GM23248 (cell line): ENCODE measurements at regions not wholly inside any gene's neighbourhood (a gene's known extent, or its start where the extent isn't known, plus 50 kb on each side); places are given as distances from the start of the nearest gene placed in this dataset.

Source experiments
- EZH2 ChIP-seq: fragments of 200-600 bp; sonication (generic); IDR thresholded peaks from 2 replicates; pipeline ENCODE4 v1.6.1; 2018; ENCODE audit warnings: antibody characterized with exemption, mild to moderate bottlenecking; ENCODE audit not compliant: insufficient read depth, poor library complexity, severe bottlenecking
- EZH2phosphoT487 ChIP-seq: fragments of 200-600 bp; sonication (generic); IDR thresholded peaks from 2 replicates; pipeline ENCODE4 v1.6.1; 2018; ENCODE audit warnings: antibody characterized with exemption, moderate library complexity, mild to moderate bottlenecking, low read depth; ENCODE audit not compliant: insufficient read depth

GRCh38 chr2:56030062-56030461 lies 106.5 kb upstream of the EFEMP1 start:
- TF ChIP-seq EZH2 (no peak), EZH2phosphoT487 (no peak)
